H1 (cell line): ENCODE measurements at regions not wholly inside any gene's neighbourhood (a gene's known extent, or its start where the extent isn't known, plus 50 kb on each side); places are given as distances from the start of the nearest gene placed in this dataset.
A peak's percentile ranks its signal among the peaks of the same experiment; 100 is the strongest.

Source experiments
- CBX5 ChIP-seq: fragments of 300-800, 300-1000 bp; sonication (generic); IDR thresholded peaks from 2 replicates; pipeline ENCODE4 v1.7.1; 2016; ENCODE audit warnings: antibody characterized with exemption, low read length, low read depth
- CHD1 ChIP-seq: IDR thresholded peaks from 2 replicates; pipeline ENCODE4 v1.6.1; 2012; ENCODE audit warnings: low read depth, low read length, improper control_type of control experiment
- CHD7 ChIP-seq: fragments of 300-600 bp; sonication (generic); IDR thresholded peaks from 2 replicates; pipeline ENCODE4 v1.7.1; 2012; ENCODE audit warnings: low read length, moderate library complexity, mild to moderate bottlenecking, inconsistent platforms; ENCODE audit not compliant: insufficient replicate concordance
- CREB1 ChIP-seq: IDR thresholded peaks from 2 replicates; pipeline ENCODE4 v1.6.1; 2012; ENCODE audit warnings: inconsistent platforms
- CTBP2 ChIP-seq: IDR thresholded peaks from 2 replicates; pipeline ENCODE4 v1.7.0; 2011; ENCODE audit warnings: borderline replicate concordance, mild to moderate bottlenecking, moderate library complexity, mixed read lengths, low read length; ENCODE audit not compliant: insufficient read depth, insufficient read length
- GTF2F1 ChIP-seq: IDR thresholded peaks from 2 replicates; pipeline ENCODE4 v1.6.1; 2012; ENCODE audit warnings: low read depth, low read length, improper control_type of control experiment, borderline replicate concordance
- JUND ChIP-seq: IDR thresholded peaks from 2 replicates; pipeline ENCODE4 v1.6.1; 2011; ENCODE audit warnings: mild to moderate bottlenecking, improper control_type of control experiment, low read length
- POLR2A ChIP-seq, 2 experiments: IDR thresholded peaks; 1 replicate in 1 of 2; 2 replicates in 1 of 2; pipeline ENCODE4 v1.6.1; 2011; ENCODE audit warnings: low read depth in 2 of 2, low read length in 2 of 2, mild to moderate bottlenecking in 2 of 2; ENCODE audit errors: control extremely low read depth in 1 of 2
- POLR2AphosphoS5 ChIP-seq: IDR thresholded peaks from 2 replicates; pipeline ENCODE4 v1.6.1; 2011; ENCODE audit warnings: low read depth, low read length
- RBBP5 ChIP-seq: IDR thresholded peaks from 2 replicates; pipeline ENCODE4 v1.7.1; 2012; ENCODE audit warnings: low read depth, mild to moderate bottlenecking, inconsistent platforms, low read length, moderate library complexity, borderline replicate concordance
- SP4 ChIP-seq: IDR thresholded peaks from 2 replicates; pipeline ENCODE4 v1.6.1; 2012; ENCODE audit warnings: low read length, inconsistent platforms
- TBP ChIP-seq: IDR thresholded peaks from 2 replicates; pipeline ENCODE4 v1.6.1; 2011; ENCODE audit warnings: low read depth, low read length, improper control_type of control experiment
- TCF12 ChIP-seq: IDR thresholded peaks from 2 replicates; pipeline ENCODE4 v1.6.1; 2011; ENCODE audit warnings: low read depth, mild to moderate bottlenecking, low read length
- YY1 ChIP-seq: IDR thresholded peaks from 2 replicates; pipeline ENCODE4 v1.6.1; 2011; ENCODE audit warnings: low read depth, mild to moderate bottlenecking, low read length

- TF ChIP-seq CHD7 (no peak), TBP (no peak), RBBP5 (no peak), CBX5 (no peak), CREB1 (no peak), GTF2F1 (no peak), CTBP2 (no peak), YY1 (0 out of 2 replicates have a peak, but pooled peaks have one; percentile 30), SP4 (no peak), TCF12 (no peak), POLR2A (IDR thresholded peaks at IDR 0.05; ENCODE audit: control extremely low read depth in 1 of 2, low read depth in 2 of 2, low read length in 2 of 2) (no peak), JUND (no peak), POLR2AphosphoS5 (no peak), CHD1 (no peak)
Measured at GRCh38 chr16:85550422-85550864, 62.7 kb upstream of the GSE1 start (continued).
